NT2/D1 (cell line): ENCODE measurements at regions not wholly inside any gene's neighbourhood (a gene's known extent, or its start where the extent isn't known, plus 50 kb on each side); places are given as distances from the start of the nearest gene placed in this dataset.

Source experiments
- YY1 ChIP-seq: IDR thresholded peaks from 2 replicates; pipeline ENCODE4 v1.6.1; 2011; ENCODE audit not compliant: insufficient read length, insufficient read depth
- ZNF274 ChIP-seq: IDR thresholded peaks from 2 replicates; pipeline ENCODE4 v1.6.1; 2011; ENCODE audit warnings: mild to moderate bottlenecking, low read depth, low read length

DNA sequence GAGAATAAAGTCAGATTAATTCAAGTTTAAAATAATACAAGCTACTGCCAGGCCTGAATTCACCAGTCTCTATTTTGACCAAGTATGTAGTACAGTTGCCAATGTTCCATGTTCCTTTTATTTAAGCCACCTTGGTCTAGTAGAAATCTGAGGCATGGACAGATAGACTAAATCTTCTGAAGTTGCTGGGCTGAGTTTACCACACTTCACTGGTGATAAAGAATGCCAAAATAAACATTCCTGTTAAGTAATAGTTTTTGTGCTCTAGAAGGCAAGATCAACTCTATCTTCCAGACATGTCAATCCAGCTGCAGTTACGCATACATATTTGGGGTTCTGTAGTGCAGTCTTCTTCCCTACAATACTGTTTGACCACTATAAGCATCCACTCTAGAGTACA, 83.9 kb upstream of the C11orf87 start:
- TF ChIP-seq ZNF274 (no peak), YY1 (no peak)
